PC-3 (cell line): ENCODE measurements at regions not wholly inside any gene's neighbourhood (a gene's known extent, or its start where the extent isn't known, plus 50 kb on each side); places are given as distances from the start of the nearest gene placed in this dataset.

Experiments used
- EZH2 ChIP-seq: fragments of 300-600 bp; sonication (generic); IDR thresholded peaks from one replicate; pipeline ENCODE4 v1.6.1; 2017; ENCODE audit warnings: antibody characterized with exemption, mild to moderate bottlenecking, low read length; ENCODE audit not compliant: unreplicated experiment
- EZH2phosphoT487 ChIP-seq: fragments of 300-600 bp; sonication (generic); IDR thresholded peaks from 2 replicates; pipeline ENCODE4 v1.6.1; 2018; ENCODE audit warnings: mild to moderate bottlenecking, antibody characterized with exemption, low read length, borderline replicate concordance
- TF ChIP-seq, protein P1 (sequence below): fragments of 300-600 bp; sonication (generic); conservative IDR thresholded peaks from 2 replicates; pipeline ENCODE4 v1.5.1; 2017; ENCODE audit warnings: antibody characterized with exemption, low read depth, mild to moderate bottlenecking, low read length

DNA sequence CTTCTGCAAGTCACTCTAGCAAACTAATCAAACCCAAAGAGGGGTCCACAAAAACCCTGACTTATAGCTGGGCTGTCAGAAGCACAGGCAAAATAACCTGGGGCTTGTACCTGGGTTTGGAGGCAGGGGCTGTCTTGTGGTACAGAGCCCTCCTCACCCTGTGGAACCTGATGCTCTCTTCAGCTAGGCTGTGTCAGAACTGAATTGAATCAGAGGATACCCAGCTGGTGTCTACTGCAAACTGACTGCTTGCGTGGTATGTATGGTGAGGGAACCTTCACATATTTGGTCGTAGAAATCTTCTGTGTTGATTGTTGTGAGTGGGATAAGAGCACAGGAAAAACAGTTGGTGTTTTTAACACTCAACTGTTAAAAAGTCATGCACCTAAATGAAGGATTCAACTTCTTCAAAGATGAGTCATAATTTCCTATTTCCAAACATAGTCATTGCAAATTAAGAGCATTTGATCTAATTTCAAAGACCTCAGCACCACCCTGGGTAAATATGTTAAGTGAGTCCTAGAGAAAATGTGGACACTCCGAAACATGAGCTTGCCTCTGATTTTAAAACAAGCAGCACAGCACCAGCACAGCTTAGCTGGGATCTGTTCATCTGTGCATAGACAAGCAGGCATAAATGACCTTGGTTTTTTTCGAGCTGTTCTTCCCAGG lies 840.2 kb downstream of the UQCRFS1 start:
- TF ChIP-seq, protein P1, sequence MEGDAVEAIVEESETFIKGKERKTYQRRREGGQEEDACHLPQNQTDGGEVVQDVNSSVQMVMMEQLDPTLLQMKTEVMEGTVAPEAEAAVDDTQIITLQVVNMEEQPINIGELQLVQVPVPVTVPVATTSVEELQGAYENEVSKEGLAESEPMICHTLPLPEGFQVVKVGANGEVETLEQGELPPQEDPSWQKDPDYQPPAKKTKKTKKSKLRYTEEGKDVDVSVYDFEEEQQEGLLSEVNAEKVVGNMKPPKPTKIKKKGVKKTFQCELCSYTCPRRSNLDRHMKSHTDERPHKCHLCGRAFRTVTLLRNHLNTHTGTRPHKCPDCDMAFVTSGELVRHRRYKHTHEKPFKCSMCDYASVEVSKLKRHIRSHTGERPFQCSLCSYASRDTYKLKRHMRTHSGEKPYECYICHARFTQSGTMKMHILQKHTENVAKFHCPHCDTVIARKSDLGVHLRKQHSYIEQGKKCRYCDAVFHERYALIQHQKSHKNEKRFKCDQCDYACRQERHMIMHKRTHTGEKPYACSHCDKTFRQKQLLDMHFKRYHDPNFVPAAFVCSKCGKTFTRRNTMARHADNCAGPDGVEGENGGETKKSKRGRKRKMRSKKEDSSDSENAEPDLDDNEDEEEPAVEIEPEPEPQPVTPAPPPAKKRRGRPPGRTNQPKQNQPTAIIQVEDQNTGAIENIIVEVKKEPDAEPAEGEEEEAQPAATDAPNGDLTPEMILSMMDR, result no peak
- TF ChIP-seq EZH2phosphoT487, result no peak
- TF ChIP-seq EZH2, result no peak
